ENCODE measurements at regions not wholly inside any gene's neighbourhood (a gene's known extent, or its start where the extent isn't known, plus 50 kb on each side); places are given as distances from the start of the nearest gene placed in this dataset.
"Not testable (repeated sequence)": the region's sequence is repeated elsewhere in the genome, so short reads cannot be mapped to it uniquely, and the experiment has no call there.

- not testable (repeated sequence) for TF ChIP-seq CTCF, EZH2, EZH2phosphoT487 (IDR thresholded peaks at IDR 0.05)
Observed at GRCh38 chr20:53762423-53762798, 168.8 kb upstream of the ZNF217 start.

Data from neural progenitor cell (in vitro differentiated cells).